Activated effector memory CD4-positive, alpha-beta T cell treated with Interleukin-2 at 50 U/mL for 16 hours (primary cell): ENCODE measurements at regions not wholly inside any gene's neighbourhood (a gene's known extent, or its start where the extent isn't known, plus 50 kb on each side); places are given as distances from the start of the nearest gene placed in this dataset.
"Not testable (repeated sequence)": the region's sequence is repeated elsewhere in the genome, so short reads cannot be mapped to it uniquely, and the experiment has no call there.

Source experiments
- DNase-seq: peaks from one replicate; pipeline ENCODE4 v3.0.0-alpha.2; 2020

GRCh38 chr5:163706053-163706771 lies 200.8 kb downstream of the MAT2B start:
- no peak for DNase-seq

GRCh38 chr5:163712011-163712410 lies 206.6 kb downstream of the MAT2B start:
- DNase-seq, result no peak

GRCh38 chr5:163718272-163718671 lies 212.9 kb downstream of the MAT2B start:
- DNase-seq, result no peak

- no peak for DNase-seq
These were observed 218.9 kb downstream of the MAT2B start for GRCh38 chr5:163724305-163724704.

GRCh38 chr5:163727028-163727427 lies 221.6 kb downstream of the MAT2B start:
- no peak for DNase-seq

- DNase-seq, result no peak
These were observed 224.9 kb downstream of the MAT2B start for GRCh38 chr5:163730206-163730756.

GRCh38 chr5:163731256-163731655 lies 225.8 kb downstream of the MAT2B start:
- no peak for DNase-seq

GRCh38 chr5:163735069-163735468 lies 229.7 kb downstream of the MAT2B start:
- no peak for DNase-seq

- no peak for DNase-seq
These were observed 242.2 kb downstream of the MAT2B start for GRCh38 chr5:163747586-163747985.

GRCh38 chr5:163748934-163749333 lies 243.5 kb downstream of the MAT2B start:
- DNase-seq, result no peak

GRCh38 chr5:163750415-163750814 lies 245.0 kb downstream of the MAT2B start:
- not testable (repeated sequence) for DNase-seq

- DNase-seq, result no peak
These were observed 250.1 kb downstream of the MAT2B start for GRCh38 chr5:163755505-163755904.

- DNase-seq, result no peak
These were observed 250.8 kb downstream of the MAT2B start for GRCh38 chr5:163756170-163756569.

- DNase-seq, result no peak
These were observed 251.9 kb downstream of the MAT2B start for GRCh38 chr5:163757344-163757743.

GRCh38 chr5:163758283-163758711 lies 252.9 kb downstream of the MAT2B start:
- DNase-seq, result no peak

GRCh38 chr5:163759000-163759704 lies 253.7 kb downstream of the MAT2B start:
- no peak for DNase-seq

GRCh38 chr5:163760498-163760897 lies 255.1 kb downstream of the MAT2B start:
- no peak for DNase-seq

GRCh38 chr5:163766936-163767670 lies 261.7 kb downstream of the MAT2B start:
- DNase-seq, result no peak

- DNase-seq, result no peak
These were observed 265.2 kb downstream of the MAT2B start for GRCh38 chr5:163770625-163771024.

GRCh38 chr5:163772241-163772640 lies 266.8 kb downstream of the MAT2B start:
- no peak for DNase-seq

GRCh38 chr5:163772644-163773043 lies 267.2 kb downstream of the MAT2B start:
- DNase-seq, result no peak

- DNase-seq, result no peak
These were observed 267.8 kb downstream of the MAT2B start for GRCh38 chr5:163773226-163773625.

GRCh38 chr5:163789870-163790269 lies 284.5 kb downstream of the MAT2B start:
- no peak for DNase-seq
